Caco-2 (cell line): ENCODE measurements at regions not wholly inside any gene's neighbourhood (a gene's known extent, or its start where the extent isn't known, plus 50 kb on each side); places are given as distances from the start of the nearest gene placed in this dataset.
"Not testable (repeated sequence)": the region's sequence is repeated elsewhere in the genome, so short reads cannot be mapped to it uniquely, and the experiment has no call there.

Experiments
- BruUV-seq: library from RNA; stranded (reverse); fragments of 400-500 nt; replicated peaks from 2 replicates; lab custom pipeline; 2021; lab: Mats Ljungman, UMichigan
- CTCF ChIA-PET: fragments of 300-600 bp; sonication (Branson Sonifier 250); formaldehyde crosslinking; loops from one replicate; lab custom pipeline; 2022; ENCODE audit warnings: antibody characterized with exemption; lab: Charles Lee
- POLR2A ChIA-PET: fragments of 300-600 bp; sonication (Branson Sonifier 250); formaldehyde crosslinking; loops from one replicate; lab custom pipeline; 2022; ENCODE audit warnings: antibody characterized with exemption; lab: Charles Lee
- DNase-seq, 2 experiments: peaks; one replicate each; pipeline versions ENCODE4 v3.0.0 to v3.0.0-alpha.2; 2020 to 2022
- H3K27me3 ChIP-seq: replicated peaks from 2 replicates; pipeline ENCODE4 v1.6.0; 2011; ENCODE audit warnings: low read length; ENCODE audit not compliant: control insufficient read depth, insufficient read depth
- H3K36me3 ChIP-seq: 2 replicates; pipeline ENCODE4 v1.5.1; 2011; ENCODE audit warnings: low read length; ENCODE audit not compliant: control insufficient read depth, insufficient read depth
- H3K4me1 ChIP-seq: fragments of 250-450 bp; sonication (Bioruptor Pico); 2 replicates; pipeline ENCODE4 v1.5.1; 2020; ENCODE audit warnings: mild to moderate bottlenecking
- H3K4me3 ChIP-seq: 2 replicates; pipeline ENCODE4 v1.5.1; 2011; ENCODE audit warnings: low read depth, mild to moderate bottlenecking, control low read depth, low read length
- H3K9me3 ChIP-seq: fragments of 250-450 bp; sonication (Bioruptor Pico); 2 replicates; pipeline ENCODE4 v1.5.1; 2020; ENCODE audit warnings: mild to moderate bottlenecking, moderate library complexity
- H3K27ac Mint-ChIP-seq: one replicate; pipeline ENCODE4 v1.8.0; 2022; ENCODE audit warnings: mixed read lengths; ENCODE audit not compliant: unreplicated experiment
- H3K27me3 Mint-ChIP-seq: one replicate; pipeline ENCODE4 v1.8.0; 2022; ENCODE audit warnings: mixed read lengths; ENCODE audit not compliant: insufficient read depth, unreplicated experiment
- H3K36me3 Mint-ChIP-seq: one replicate; pipeline ENCODE4 v1.8.0; 2022; ENCODE audit warnings: mild to moderate bottlenecking, mixed read lengths; ENCODE audit not compliant: insufficient read depth, unreplicated experiment
- H3K4me1 Mint-ChIP-seq: one replicate; pipeline ENCODE4 v1.8.0; 2022; ENCODE audit warnings: low read depth, mixed read lengths; ENCODE audit not compliant: unreplicated experiment
- H3K4me3 Mint-ChIP-seq: one replicate; pipeline ENCODE4 v1.8.0; 2022; ENCODE audit warnings: mild to moderate bottlenecking, moderate library complexity, mixed read lengths; ENCODE audit not compliant: unreplicated experiment
- H3K9me3 Mint-ChIP-seq: one replicate; pipeline ENCODE4 v1.8.0; 2022; ENCODE audit warnings: mixed read lengths; ENCODE audit not compliant: unreplicated experiment
- intact Hi-C: fragments of 100-400 bp; cut with micrococcal nuclease; formaldehyde crosslinking; loops from one replicate; pipeline ENCODE4 v1.10.0; 2022; ENCODE audit not compliant: unreplicated experiment

DNA sequence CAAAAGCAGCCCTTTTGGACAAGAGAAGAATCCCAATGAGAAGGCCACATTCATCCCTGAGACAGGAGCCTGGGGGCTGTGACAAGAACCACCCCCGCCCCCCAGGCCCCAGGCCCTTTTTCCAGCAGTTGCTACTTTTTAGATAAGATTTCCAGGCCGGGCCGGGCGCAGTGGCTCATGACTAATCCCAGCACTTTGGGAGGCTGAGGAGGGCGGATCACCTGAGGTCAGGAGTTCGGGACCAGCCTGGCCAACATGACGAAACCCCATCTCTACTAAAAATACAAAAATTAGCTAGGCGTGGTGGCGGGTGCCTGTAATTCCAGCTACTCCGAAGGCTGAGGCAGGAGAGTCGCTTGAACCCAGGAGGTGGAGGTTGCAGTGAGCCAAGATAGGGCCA lies 179.4 kb downstream of the SPATA31A1 start:
- intact Hi-C loops, H3K4me1 ChIP-seq, H3K4me1 Mint-ChIP-seq, H3K27me3 Mint-ChIP-seq, H3K9me3 Mint-ChIP-seq, DNase-seq, H3K27ac Mint-ChIP-seq, H3K4me3 Mint-ChIP-seq, H3K36me3 Mint-ChIP-seq, H3K9me3 ChIP-seq, POLR2A ChIA-PET, BruUV-seq, CTCF ChIA-PET, H3K4me3 ChIP-seq, H3K27me3 ChIP-seq, H3K36me3 ChIP-seq: not testable (repeated sequence)

DNA sequence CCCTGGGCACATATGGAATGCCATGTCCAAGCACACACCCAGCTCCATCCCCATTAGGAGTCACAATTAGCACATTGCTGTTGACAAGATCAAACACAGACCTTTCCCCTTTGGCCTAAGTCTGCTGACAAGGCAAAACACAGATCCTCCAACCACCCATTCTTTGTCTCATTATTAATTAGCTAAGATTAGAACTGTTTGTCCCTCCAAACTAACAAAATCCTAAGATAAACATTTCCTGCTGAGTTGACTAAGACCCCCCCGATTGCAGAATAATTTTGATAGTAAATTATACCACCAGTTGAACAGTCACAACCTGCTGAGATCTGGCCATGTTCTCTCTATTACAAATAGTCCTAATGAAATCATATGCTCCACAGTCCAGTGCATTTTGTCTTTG lies 186.7 kb downstream of the SPATA31A1 start:
- H3K36me3 Mint-ChIP-seq, CTCF ChIA-PET, H3K27me3 Mint-ChIP-seq, H3K4me1 ChIP-seq, H3K9me3 ChIP-seq, H3K4me3 ChIP-seq, BruUV-seq, H3K4me1 Mint-ChIP-seq, DNase-seq, H3K27me3 ChIP-seq, H3K36me3 ChIP-seq, H3K27ac Mint-ChIP-seq, POLR2A ChIA-PET, intact Hi-C loops, H3K9me3 Mint-ChIP-seq, H3K4me3 Mint-ChIP-seq: not testable (repeated sequence)

DNA sequence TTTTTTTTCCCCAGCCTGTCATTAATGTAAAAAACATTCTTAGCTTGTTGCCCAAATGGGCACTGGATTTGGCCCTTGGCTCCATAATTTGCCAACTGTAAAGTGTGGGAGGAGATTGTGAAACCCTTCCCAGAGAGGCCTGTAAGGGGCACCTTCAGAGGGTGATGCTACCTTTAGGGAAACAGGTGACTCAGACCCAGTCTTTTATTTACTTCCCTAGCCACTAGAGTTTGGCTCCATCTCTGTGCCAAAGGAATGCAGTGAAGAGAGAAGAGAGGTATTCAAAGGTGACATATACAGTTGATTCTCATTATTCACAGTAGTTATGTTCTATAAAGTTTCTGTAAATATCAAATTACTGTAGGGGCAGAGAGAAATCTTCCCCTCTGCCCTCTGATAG lies 189.6 kb downstream of the SPATA31A1 start:
- H3K9me3 Mint-ChIP-seq, H3K4me1 ChIP-seq, H3K4me1 Mint-ChIP-seq, CTCF ChIA-PET, H3K27ac Mint-ChIP-seq, H3K9me3 ChIP-seq, H3K4me3 Mint-ChIP-seq, POLR2A ChIA-PET, DNase-seq, H3K4me3 ChIP-seq, intact Hi-C loops, BruUV-seq, H3K36me3 ChIP-seq, H3K27me3 ChIP-seq, H3K27me3 Mint-ChIP-seq, H3K36me3 Mint-ChIP-seq: not testable (repeated sequence)

DNA sequence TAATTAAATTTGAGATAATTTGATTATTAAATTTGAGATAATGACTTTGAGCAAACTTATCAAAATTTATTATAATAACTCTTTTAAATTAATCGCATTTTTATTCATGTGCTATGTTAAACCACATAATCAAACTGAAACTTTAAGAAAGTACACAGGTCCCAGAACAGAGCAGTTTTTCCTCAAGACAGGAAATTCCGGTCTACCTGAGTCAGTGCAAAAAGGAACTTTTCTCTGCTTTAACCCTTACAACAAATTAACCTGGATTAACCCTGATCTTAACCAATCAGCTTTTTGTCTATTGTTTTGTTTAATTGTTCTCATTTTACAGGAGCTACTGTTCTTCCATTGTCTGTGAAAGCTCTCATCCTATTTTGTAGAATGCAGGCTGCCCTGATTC lies 195.1 kb downstream of the SPATA31A1 start:
- H3K9me3 ChIP-seq, H3K4me1 Mint-ChIP-seq, H3K4me1 ChIP-seq, POLR2A ChIA-PET, BruUV-seq, intact Hi-C loops, H3K27me3 ChIP-seq, H3K27me3 Mint-ChIP-seq, H3K4me3 ChIP-seq, H3K36me3 Mint-ChIP-seq, CTCF ChIA-PET, H3K36me3 ChIP-seq, H3K27ac Mint-ChIP-seq, H3K4me3 Mint-ChIP-seq, H3K9me3 Mint-ChIP-seq, DNase-seq: not testable (repeated sequence)

DNA sequence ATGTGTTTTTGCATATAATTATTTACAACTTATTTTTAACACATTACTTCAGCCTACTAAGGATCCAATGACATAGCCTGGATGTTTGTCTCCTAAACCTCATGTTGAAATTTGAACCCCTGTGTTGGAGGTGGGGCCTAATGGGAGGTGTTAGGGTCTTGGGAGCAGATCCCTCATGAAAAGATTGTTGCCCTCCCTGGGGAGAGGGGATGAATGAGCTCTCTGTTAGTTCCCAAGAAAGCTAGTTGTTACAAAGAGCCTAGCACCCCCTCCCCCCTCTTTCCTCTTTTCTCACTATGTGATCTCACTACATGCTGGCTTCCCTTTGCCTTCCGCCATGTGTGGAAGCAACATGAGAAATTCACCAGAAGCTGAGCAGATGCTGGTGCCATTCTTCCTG lies 196.1 kb downstream of the SPATA31A1 start:
- H3K27ac Mint-ChIP-seq = not testable (repeated sequence)

DNA sequence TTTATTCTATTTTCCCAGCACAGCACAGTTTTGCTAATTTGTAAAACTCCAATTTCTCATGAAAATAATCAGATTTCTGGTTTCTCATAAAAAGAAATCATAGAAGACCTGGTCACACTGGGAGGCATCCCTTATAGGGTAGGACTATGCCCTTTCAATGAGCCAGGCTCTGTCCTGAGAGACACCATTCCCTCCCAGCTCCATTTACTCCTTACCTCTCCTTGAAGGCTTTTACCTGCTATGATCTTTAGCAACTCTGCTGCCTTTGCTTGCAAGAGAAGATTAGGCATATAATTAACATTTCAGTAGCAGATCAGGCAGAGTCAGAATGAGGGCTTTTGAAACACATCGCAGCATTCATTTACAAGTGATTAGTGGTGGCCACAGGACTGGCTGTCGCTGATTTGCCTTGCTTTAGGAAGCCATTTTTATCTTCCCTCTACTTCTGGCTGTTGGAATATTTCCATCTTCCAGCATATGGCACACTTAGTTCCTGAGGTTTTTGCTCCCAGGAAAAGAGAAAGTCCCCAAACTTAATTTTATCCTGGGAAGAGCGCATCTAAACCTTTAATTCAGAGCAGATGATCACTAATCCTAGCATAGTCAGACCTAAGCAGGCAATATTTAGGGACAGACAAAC lies 196.9 kb downstream of the SPATA31A1 start:
- H3K36me3 Mint-ChIP-seq, H3K4me1 Mint-ChIP-seq, CTCF ChIA-PET, H3K27me3 Mint-ChIP-seq, H3K4me1 ChIP-seq, H3K4me3 Mint-ChIP-seq, H3K27me3 ChIP-seq, H3K9me3 ChIP-seq, H3K4me3 ChIP-seq, intact Hi-C loops, POLR2A ChIA-PET, H3K27ac Mint-ChIP-seq, BruUV-seq, H3K36me3 ChIP-seq, DNase-seq, H3K9me3 Mint-ChIP-seq: not testable (repeated sequence)

More for the DNA sequence above, 196.1 kb downstream of the SPATA31A1 start:
- H3K4me1 Mint-ChIP-seq, H3K9me3 ChIP-seq, DNase-seq, BruUV-seq, H3K27me3 Mint-ChIP-seq, H3K4me1 ChIP-seq, intact Hi-C loops, CTCF ChIA-PET, H3K36me3 ChIP-seq, H3K9me3 Mint-ChIP-seq, H3K4me3 ChIP-seq, H3K27me3 ChIP-seq, H3K4me3 Mint-ChIP-seq, H3K36me3 Mint-ChIP-seq, POLR2A ChIA-PET: not testable (repeated sequence)

DNA sequence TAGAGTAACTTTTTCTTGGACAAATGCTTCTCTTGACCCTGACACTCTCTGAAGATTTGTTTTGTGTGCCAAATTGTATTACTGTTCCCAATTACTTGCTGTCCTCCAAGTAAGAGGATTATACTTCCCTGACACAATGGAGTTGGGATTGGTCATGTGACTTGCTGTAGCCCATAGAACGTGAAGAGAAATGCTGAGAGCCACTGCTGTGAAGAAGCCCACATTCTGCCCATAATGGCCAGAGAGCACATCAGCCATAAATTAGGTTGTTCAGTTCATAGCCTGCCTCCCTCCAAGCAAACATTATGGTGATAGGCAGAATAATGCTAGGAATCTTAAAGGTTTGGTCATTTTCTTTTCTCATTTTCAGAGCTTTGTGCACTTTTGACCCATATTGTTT lies 198.9 kb downstream of the SPATA31A1 start:
- H3K9me3 ChIP-seq, BruUV-seq, POLR2A ChIA-PET, H3K4me1 Mint-ChIP-seq, H3K36me3 Mint-ChIP-seq, H3K4me3 Mint-ChIP-seq, H3K27me3 Mint-ChIP-seq, intact Hi-C loops, H3K9me3 Mint-ChIP-seq, H3K4me1 ChIP-seq, CTCF ChIA-PET, H3K36me3 ChIP-seq, DNase-seq, H3K27ac Mint-ChIP-seq, H3K4me3 ChIP-seq, H3K27me3 ChIP-seq: not testable (repeated sequence)
